ENCODE measurements at regions not wholly inside any gene's neighbourhood (a gene's known extent, or its start where the extent isn't known, plus 50 kb on each side); places are given as distances from the start of the nearest gene placed in this dataset.

- no peak overlapping the region for H3K27ac ChIP-seq
- no peaks in the 10 kb centered on the region for H3K27me3 ChIP-seq
- no peaks in the 10 kb centered on the region for H3K9me3 ChIP-seq
- no peak overlapping the region for H3K4me3 ChIP-seq
- H3K36me3 ChIP-seq: no peaks in the 10 kb centered on the region
- ATAC-seq (ENCODE audit: low FRiP score in 2 of 2) (no peak), DNase-seq (no peak)
- TF ChIP-seq EP300 (IDR thresholded peaks at IDR 0.05) (no peak), POLR2AphosphoS5 (IDR thresholded peaks at IDR 0.05) (no peak), POLR2A (IDR thresholded peaks at IDR 0.05) (no peak)
- TF ChIP-seq, protein P1, sequence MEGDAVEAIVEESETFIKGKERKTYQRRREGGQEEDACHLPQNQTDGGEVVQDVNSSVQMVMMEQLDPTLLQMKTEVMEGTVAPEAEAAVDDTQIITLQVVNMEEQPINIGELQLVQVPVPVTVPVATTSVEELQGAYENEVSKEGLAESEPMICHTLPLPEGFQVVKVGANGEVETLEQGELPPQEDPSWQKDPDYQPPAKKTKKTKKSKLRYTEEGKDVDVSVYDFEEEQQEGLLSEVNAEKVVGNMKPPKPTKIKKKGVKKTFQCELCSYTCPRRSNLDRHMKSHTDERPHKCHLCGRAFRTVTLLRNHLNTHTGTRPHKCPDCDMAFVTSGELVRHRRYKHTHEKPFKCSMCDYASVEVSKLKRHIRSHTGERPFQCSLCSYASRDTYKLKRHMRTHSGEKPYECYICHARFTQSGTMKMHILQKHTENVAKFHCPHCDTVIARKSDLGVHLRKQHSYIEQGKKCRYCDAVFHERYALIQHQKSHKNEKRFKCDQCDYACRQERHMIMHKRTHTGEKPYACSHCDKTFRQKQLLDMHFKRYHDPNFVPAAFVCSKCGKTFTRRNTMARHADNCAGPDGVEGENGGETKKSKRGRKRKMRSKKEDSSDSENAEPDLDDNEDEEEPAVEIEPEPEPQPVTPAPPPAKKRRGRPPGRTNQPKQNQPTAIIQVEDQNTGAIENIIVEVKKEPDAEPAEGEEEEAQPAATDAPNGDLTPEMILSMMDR (IDR thresholded peaks at IDR 0.05): no peak
- no peaks in the 10 kb centered on the region for H3K4me1 ChIP-seq
- WGBS, 2 donors: 89 to 92% methylated on average over 4 of the region's 4 CpGs
These were observed 149.0 kb downstream of the TMEM161B start for GRCh38 chr5:88119535-88120125.

DNA sequence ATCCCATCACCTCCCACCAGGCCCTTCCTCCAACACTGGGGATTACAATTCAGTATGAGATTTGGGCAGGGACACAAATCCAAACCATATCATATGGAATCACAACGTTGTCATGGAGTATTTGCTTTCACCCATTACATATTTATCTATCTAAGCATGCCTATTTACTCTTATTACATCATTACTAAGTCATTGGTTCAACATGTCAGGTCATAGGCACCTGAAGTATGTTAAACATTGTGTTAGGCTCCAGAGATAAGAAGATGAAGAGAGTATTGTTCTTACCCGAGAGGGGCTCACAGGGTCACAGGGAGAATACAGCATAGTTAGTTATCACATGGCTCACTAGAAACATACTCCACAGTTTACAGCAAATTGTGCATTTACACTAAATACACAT, 150.5 kb downstream of the TMEM161B start:
- TF ChIP-seq POLR2A (IDR thresholded peaks at IDR 0.05): no peak
- TF ChIP-seq, protein P1 (IDR thresholded peaks at IDR 0.05): no peak
- TF ChIP-seq POLR2AphosphoS5 (IDR thresholded peaks at IDR 0.05): no peak
- TF ChIP-seq EP300 (IDR thresholded peaks at IDR 0.05): no peak
- Histone ChIP-seq H3K4me1 (no peaks in the 10 kb centered on the region), H3K4me3 (no peak overlapping the region), H3K36me3 (no peaks in the 10 kb centered on the region), H3K27me3 (no peaks in the 10 kb centered on the region), H3K9me3 (no peaks in the 10 kb centered on the region), H3K27ac (no peak overlapping the region)
- ATAC-seq (ENCODE audit: low FRiP score in 2 of 2) (no peak), DNase-seq (no peak)
- WGBS, 2 donors: 24 to 61% methylated on average over 2 of the region's 2 CpGs

- no peaks in the 10 kb centered on the region for H3K4me1 ChIP-seq
- H3K4me3 ChIP-seq: no peak overlapping the region
- no peaks in the 10 kb centered on the region for H3K9me3 ChIP-seq
- TF ChIP-seq EP300 (IDR thresholded peaks at IDR 0.05) (no peak), POLR2A (IDR thresholded peaks at IDR 0.05) (no peak), POLR2AphosphoS5 (IDR thresholded peaks at IDR 0.05) (no peak)
- TF ChIP-seq, protein P1 (IDR thresholded peaks at IDR 0.05): no peak
- no peak overlapping the region for H3K27ac ChIP-seq
- H3K36me3 ChIP-seq: no peaks in the 10 kb centered on the region
- ATAC-seq (ENCODE audit: low FRiP score in 2 of 2) (no peak), DNase-seq (no peak)
- H3K27me3 ChIP-seq: no peaks in the 10 kb centered on the region
These were observed 151.1 kb downstream of the TMEM161B start for GRCh38 chr5:88117546-88117945.

- no peaks in the 10 kb centered on the region for H3K36me3 ChIP-seq
- TF ChIP-seq EP300 (IDR thresholded peaks at IDR 0.05): no peak
- TF ChIP-seq, protein P1 (IDR thresholded peaks at IDR 0.05): no peak
- no peak for TF ChIP-seq POLR2A (IDR thresholded peaks at IDR 0.05)
- TF ChIP-seq POLR2AphosphoS5 (IDR thresholded peaks at IDR 0.05): no peak
- H3K27ac ChIP-seq: no peak overlapping the region
- no peaks in the 10 kb centered on the region for H3K9me3 ChIP-seq
- DNase-seq (no peak), ATAC-seq (ENCODE audit: low FRiP score in 2 of 2) (no peak)
- no peaks in the 10 kb centered on the region for H3K27me3 ChIP-seq
- no peak overlapping the region for H3K4me3 ChIP-seq
- no peaks in the 10 kb centered on the region for H3K4me1 ChIP-seq
These were observed 152.2 kb downstream of the TMEM161B start for GRCh38 chr5:88116396-88116795.

GRCh38 chr5:88115211-88115610, 153.4 kb downstream of the TMEM161B start:
- no peaks in the 10 kb centered on the region for H3K9me3 ChIP-seq
- TF ChIP-seq, protein P1 (IDR thresholded peaks at IDR 0.05): no peak
- TF ChIP-seq EP300 (IDR thresholded peaks at IDR 0.05) (no peak), POLR2AphosphoS5 (IDR thresholded peaks at IDR 0.05) (no peak), POLR2A (IDR thresholded peaks at IDR 0.05) (no peak)
- no peak overlapping the region for H3K27ac ChIP-seq
- no peaks in the 10 kb centered on the region for H3K36me3 ChIP-seq
- no peaks in the 10 kb centered on the region for H3K4me1 ChIP-seq
- no peak overlapping the region for H3K4me3 ChIP-seq
- ATAC-seq (ENCODE audit: low FRiP score in 2 of 2) (no peak), DNase-seq (no peak)
- no peaks in the 10 kb centered on the region for H3K27me3 ChIP-seq
- 75 to 81% methylated on average over 3 of the region's 3 CpGs for WGBS, 2 donors
